ENCODE measurements at regions not wholly inside any gene's neighbourhood (a gene's known extent, or its start where the extent isn't known, plus 50 kb on each side); places are given as distances from the start of the nearest gene placed in this dataset.
"Not testable (repeated sequence)": the region's sequence is repeated elsewhere in the genome, so short reads cannot be mapped to it uniquely, and the experiment has no call there.

- no peak for DNase-seq
Measured at GRCh38 chr4:143819029-143819428, 86.3 kb downstream of the GYPE start.

DNA sequence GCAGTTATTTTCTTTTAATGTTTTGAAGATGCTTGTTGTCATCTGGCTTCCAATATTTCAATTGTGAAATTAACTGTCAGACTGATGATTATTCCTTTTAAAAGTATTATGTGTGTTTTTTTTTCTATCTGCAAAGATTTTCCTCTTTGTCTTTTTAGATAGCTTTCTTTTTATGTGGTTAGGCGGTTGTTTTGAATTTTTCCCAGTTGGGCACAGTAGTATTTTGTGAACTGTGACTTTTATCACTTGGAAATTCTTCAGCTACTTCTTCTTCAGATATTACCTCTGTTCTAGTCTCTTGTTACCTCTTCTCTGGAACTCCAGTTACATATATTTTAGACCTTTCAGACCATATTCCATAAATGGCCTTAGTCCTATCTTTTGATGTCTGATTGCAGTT lies 87.5 kb downstream of the GYPE start:
- not testable (repeated sequence) for DNase-seq

DNA sequence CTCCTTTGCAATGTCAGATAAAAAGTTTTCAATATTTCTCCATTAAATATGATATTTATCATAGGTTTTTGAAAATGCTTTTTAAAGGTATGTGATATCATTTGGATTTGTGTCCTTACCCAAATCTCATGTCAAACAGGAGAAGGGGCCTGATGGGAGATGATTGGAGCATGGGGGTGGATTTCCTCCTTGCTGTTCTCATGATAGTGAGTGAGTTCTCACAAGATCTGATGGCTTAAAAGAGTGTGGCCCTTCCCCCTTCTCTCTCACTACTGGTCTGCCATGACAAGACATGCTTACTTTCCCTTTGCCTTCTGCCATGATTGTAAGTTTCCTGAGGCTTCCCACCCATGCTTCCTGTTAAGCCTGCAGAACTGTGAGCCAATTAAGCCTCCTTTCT lies 90.0 kb downstream of the GYPE start:
- DNase-seq, result not testable (repeated sequence)

DNA sequence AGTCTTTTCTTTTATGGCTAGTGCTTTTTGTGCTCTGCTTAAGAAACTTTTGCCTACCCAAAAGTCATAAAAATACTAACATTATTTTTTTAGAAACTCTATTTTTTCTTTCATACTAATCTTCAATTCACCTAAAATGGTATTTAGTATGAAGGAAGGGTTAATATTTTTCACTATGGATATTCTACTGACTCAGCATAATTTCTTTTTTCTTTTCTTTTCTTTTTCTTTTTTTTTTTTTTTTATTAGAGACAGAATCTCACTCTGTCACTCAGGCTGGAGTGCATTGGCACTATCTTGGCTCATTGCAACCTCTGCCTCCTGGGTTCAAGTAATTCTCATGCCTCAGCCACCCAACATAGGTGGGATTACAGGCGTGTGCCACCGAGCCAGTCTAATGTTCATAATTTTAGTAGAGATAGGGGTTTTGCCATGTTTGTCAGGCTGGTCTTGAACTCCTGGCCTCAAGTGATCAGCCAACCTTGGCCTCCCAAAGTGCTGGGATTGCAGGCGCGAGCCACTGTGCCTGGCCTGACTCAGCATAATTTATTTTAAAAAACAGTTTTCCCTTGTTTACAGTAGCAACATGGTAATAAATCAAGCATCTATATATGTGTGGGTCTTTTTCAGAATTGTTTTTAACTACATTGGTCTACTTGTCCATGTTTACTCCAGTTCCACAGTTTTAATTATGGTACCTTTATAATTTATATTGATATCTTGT lies 91.8 kb downstream of the GYPE start:
- not testable (repeated sequence) for DNase-seq

GRCh38 chr4:143791693-143792092 lies 91.2 kb upstream of the FREM3 start:
- DNase-seq, result not testable (repeated sequence)

DNA sequence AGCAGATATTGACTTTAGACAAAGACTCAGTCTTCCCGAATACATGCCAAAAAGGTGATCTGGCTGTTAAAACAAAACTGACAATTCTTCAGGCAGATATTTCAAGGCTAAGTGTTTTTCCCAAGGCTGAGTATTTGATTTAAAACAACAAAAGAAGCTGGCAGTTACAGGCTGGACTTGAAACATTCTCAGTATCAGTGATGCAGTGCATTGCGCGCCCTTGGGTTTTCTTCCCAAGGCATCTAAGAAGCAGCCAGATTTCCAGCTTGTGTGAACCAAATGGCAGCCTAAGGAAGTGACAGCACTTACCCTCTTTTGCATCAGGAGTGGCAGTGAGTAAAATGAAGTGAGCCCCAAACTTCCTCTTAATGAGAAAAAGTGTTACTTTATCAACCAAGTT lies 90.0 kb upstream of the FREM3 start:
- not testable (repeated sequence) for DNase-seq

DNA sequence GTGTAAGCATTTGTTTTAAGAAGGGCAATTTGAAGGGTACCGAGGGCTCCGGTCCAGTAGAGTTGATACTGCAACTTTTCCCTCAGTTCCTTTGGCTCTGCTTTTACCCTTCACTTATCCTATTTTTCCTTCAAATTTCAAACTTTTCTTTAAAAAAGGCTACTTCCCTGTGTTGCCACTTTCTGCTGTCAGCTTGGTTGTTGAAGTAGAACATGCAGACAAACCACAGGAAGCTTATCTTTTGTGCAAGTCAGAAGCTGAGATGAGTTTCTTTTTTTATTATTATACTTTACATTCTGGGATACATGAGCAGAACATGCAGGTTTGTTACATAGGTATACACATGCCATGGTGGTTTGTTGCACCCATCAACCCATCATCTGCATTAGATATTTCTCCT lies 89.1 kb upstream of the FREM3 start:
- DNase-seq, result not testable (repeated sequence)

GRCh38 chr4:143784567-143784966 lies 84.1 kb upstream of the FREM3 start:
- DNase-seq, result no peak

DNA sequence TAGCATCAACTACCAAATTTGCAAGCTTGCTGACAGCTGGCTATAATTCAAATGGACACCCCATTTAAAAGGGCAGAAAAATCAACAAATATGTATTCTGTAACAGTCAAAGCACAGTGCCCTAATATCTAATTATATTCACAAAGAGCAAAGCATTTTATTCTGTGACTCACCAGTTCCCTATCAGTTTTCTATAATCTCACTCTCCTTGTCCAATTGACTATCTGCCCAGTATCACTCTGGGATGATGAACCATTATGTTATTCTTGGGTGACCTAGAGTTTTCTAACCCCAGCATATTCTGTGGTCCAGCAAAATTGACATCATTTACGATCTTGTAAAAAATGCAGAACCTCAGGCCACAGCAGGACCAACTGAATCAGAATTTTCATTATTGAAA lies 82.0 kb upstream of the FREM3 start:
- DNase-seq, result no peak

- peak; percentile 35 for DNase-seq
Measured at GRCh38 chr4:143773998-143774895, 73.8 kb upstream of the FREM3 start.

- DNase-seq, result no peak
Measured at GRCh38 chr4:143771269-143771668, 70.8 kb upstream of the FREM3 start.

- no peak for DNase-seq
Measured at GRCh38 chr4:143768007-143768591, 67.6 kb upstream of the FREM3 start.

DNA sequence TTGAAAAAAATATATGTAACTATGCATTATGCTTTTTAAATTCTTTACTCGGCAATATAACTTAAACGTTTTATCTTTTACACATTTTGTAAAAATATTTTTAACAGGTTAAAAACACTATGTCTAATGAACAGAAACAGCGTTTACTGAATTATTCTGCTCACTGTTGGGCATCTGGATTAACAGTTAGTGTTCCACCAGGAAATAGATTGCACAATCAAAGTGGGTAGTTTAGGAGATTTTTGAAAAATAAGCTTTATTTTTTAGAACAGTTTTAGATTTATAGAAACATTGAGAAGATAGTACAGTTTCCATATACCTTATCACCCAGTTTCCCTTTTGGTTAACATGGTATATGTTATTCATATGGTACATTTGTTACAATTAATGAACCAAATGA lies 63.1 kb upstream of the FREM3 start:
- no peak for DNase-seq

GRCh38 chr4:143762511-143762910 lies 62.0 kb upstream of the FREM3 start:
- no peak for DNase-seq
